ENCODE measurements at regions not wholly inside any gene's neighbourhood (a gene's known extent, or its start where the extent isn't known, plus 50 kb on each side); places are given as distances from the start of the nearest gene placed in this dataset.

DNA sequence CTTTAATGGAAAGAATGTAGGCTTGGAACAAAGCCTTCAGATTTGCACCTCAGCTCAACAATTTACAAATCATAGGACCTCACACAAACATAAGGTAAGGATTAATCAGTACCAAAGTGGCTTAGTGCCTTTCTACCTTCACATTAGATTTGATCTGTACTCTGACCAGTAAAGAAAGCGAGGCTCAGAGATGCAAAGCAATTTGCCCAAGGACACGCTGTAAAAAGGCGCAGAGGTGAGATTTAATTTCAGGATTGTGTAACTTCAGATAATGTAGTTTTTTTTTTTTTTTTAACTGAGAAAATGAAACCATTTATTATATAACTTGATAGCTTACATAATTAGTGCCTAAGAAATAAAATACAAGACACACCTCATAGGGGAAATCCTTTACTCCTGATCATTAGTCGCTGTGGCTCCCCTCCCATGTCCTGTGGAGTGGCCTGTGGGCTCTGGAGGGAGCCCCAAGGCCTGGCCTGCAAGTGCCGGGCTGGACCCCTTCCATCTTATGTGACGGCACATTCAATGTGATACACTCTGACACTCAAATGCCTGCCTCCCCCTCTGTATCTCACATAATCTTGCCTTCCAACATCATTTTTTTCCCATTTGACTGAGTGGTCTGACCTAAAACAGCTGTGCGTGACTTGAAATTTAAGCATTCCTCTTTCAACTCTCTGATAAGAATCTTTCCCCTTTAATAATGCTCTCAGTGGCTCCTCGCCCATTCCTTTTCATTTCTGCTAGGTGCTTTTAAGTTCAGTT, 426.5 kb upstream of the DAB1 start:
- Histone ChIP-seq H3K4me3 (ENCODE audit: low read depth, low read length) (no peak overlapping the region), H3K36me3 (no peaks in the 10 kb centered on the region), H3K27me3 (no peaks in the 10 kb centered on the region), H3K4me1 (no peaks in the 10 kb centered on the region), H3K9me3 (no peaks in the 10 kb centered on the region)
- TF ChIP-seq, protein P1, sequence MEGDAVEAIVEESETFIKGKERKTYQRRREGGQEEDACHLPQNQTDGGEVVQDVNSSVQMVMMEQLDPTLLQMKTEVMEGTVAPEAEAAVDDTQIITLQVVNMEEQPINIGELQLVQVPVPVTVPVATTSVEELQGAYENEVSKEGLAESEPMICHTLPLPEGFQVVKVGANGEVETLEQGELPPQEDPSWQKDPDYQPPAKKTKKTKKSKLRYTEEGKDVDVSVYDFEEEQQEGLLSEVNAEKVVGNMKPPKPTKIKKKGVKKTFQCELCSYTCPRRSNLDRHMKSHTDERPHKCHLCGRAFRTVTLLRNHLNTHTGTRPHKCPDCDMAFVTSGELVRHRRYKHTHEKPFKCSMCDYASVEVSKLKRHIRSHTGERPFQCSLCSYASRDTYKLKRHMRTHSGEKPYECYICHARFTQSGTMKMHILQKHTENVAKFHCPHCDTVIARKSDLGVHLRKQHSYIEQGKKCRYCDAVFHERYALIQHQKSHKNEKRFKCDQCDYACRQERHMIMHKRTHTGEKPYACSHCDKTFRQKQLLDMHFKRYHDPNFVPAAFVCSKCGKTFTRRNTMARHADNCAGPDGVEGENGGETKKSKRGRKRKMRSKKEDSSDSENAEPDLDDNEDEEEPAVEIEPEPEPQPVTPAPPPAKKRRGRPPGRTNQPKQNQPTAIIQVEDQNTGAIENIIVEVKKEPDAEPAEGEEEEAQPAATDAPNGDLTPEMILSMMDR (IDR thresholded peaks at IDR 0.05; ENCODE audit: low read depth, low read length): no peak
- no peak for DNase-seq

DNA sequence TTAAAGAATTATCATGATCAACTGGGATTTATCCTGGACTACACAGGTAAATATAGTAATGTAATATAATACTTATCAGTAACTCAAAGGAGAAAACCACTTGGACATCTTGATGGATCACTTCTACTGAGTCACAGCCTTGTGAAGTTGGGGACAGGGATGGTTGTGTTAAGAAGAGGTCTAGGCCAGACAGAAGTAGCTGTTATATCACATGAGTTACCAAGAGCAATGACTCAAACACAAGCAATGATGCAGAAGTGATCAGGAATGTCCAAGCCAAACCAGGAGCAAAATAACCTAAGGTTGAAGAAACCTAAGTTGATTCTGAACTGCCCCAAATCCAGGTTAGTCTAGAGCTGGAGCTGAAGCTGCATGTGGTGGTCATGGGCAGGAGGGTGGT, 424.5 kb upstream of the DAB1 start:
- no peaks in the 10 kb centered on the region for H3K27me3 ChIP-seq
- TF ChIP-seq, protein P1 (IDR thresholded peaks at IDR 0.05; ENCODE audit: low read depth, low read length): no peak
- no peaks in the 10 kb centered on the region for H3K36me3 ChIP-seq
- DNase-seq: no peak
- no peaks in the 10 kb centered on the region for H3K4me1 ChIP-seq
- H3K9me3 ChIP-seq: no peaks in the 10 kb centered on the region
- H3K4me3 ChIP-seq (ENCODE audit: low read depth, low read length): no peak overlapping the region

DNA sequence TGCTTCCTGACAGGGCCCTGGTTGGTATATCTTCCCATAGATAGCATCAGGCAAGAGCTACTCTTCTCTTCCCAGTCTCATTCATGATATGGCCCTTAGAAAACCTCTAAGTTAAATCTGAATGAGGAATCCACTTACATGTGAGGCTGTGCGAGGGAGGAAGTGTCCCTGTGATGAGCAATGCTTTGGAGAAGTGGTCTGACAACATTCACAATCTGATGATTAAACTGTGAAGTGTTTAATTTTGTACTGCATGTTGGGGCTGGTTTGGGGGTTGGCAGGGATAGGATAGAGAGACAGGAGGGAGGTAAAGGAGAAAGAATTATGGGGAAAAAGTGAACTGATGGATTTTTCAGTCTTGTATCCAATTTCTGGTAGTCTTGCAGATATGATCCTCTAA, 421.2 kb upstream of the DAB1 start:
- Histone ChIP-seq H3K4me3 (ENCODE audit: low read depth, low read length) (no peak overlapping the region), H3K27me3 (no peaks in the 10 kb centered on the region), H3K36me3 (no peaks in the 10 kb centered on the region), H3K4me1 (no peaks in the 10 kb centered on the region), H3K9me3 (no peaks in the 10 kb centered on the region)
- DNase-seq: no peak
- TF ChIP-seq, protein P1 (IDR thresholded peaks at IDR 0.05; ENCODE audit: low read depth, low read length): no peak

DNA sequence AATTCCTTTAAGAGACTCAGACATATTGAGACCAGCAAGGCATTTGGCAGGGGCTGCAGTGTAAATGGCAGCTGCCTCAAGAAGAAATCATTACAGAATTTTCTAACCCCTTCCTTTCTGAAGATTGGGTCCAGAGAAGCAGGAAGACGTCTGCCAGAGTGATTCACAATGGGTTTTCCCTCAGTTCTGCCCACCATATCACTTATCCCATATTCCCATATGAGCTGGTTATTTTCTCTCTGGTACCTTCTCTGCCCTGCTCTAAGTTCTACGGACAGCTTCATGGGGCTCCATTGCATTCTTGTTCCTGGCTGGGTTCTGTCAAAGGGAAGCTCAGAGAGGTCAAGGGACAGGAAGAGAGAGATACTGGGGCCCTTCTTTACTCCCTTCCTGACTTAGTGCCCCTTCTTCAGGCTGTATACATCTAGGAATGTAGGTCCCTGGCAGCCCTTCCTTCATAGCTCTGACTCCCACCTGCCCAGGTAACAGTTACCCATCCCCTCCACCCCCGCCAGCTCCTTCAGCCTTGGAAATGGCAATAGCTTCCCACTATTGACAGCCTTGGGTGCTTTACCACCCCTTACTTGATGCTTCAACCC, 420.6 kb upstream of the DAB1 start:
- Histone ChIP-seq H3K36me3 (no peaks in the 10 kb centered on the region), H3K9me3 (no peaks in the 10 kb centered on the region), H3K4me3 (ENCODE audit: low read depth, low read length) (no peak overlapping the region), H3K27me3 (no peaks in the 10 kb centered on the region), H3K4me1 (no peaks in the 10 kb centered on the region)
- DNase-seq: no peak
- TF ChIP-seq, protein P1 (IDR thresholded peaks at IDR 0.05; ENCODE audit: low read depth, low read length): no peak

DNA sequence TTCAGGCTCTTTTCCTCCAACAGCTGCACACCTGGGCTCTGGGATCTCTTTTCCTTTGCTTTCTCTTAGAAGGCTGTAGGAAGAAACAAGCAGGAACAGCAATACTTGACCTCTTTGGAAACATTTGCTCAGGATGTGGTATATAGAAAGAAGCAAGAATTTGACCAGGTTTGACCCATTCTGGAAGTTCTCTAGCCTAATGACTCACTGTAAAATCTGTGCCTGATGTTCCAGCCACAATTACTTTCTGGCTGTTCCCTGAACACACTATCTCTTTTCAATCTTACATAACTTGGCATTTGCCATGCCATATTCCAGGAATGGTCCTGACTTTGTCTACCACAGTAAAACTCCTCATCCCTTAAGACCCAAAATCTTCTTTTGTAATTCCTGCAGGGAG, 419.9 kb upstream of the DAB1 start:
- no peak for DNase-seq
- Histone ChIP-seq H3K4me3 (ENCODE audit: low read depth, low read length) (no peak overlapping the region), H3K27me3 (no peaks in the 10 kb centered on the region), H3K4me1 (no peaks in the 10 kb centered on the region), H3K9me3 (no peaks in the 10 kb centered on the region), H3K36me3 (no peaks in the 10 kb centered on the region)
- TF ChIP-seq, protein P1 (IDR thresholded peaks at IDR 0.05; ENCODE audit: low read depth, low read length): no peak

DNA sequence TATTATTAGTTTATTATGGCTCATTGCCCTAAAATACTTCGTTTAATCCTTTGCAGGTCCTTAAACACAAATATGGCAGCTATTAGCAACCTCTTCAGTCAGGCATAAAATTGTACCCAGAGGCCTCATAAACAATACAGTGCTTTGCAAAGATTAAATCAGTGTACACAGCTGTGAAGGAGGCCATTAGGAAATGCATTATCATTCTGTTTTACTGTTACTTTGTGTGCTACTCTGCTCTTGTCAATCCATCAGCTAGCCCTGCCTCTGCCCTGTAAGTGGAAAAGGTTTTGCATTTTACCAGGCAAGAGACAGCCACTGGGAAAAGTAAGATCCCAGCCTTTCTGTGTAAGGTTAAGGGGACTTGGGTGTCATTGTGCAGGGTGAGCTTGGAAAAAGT, 415.7 kb upstream of the DAB1 start:
- H3K27me3 ChIP-seq: no peaks in the 10 kb centered on the region
- no peak overlapping the region for H3K4me3 ChIP-seq (ENCODE audit: low read depth, low read length)
- H3K36me3 ChIP-seq: no peaks in the 10 kb centered on the region
- H3K9me3 ChIP-seq: no peaks in the 10 kb centered on the region
- no peaks in the 10 kb centered on the region for H3K4me1 ChIP-seq
- TF ChIP-seq, protein P1 (IDR thresholded peaks at IDR 0.05; ENCODE audit: low read depth, low read length): no peak
- DNase-seq: no peak
